ENCODE measurements at regions not wholly inside any gene's neighbourhood (a gene's known extent, or its start where the extent isn't known, plus 50 kb on each side); places are given as distances from the start of the nearest gene placed in this dataset.

DNA sequence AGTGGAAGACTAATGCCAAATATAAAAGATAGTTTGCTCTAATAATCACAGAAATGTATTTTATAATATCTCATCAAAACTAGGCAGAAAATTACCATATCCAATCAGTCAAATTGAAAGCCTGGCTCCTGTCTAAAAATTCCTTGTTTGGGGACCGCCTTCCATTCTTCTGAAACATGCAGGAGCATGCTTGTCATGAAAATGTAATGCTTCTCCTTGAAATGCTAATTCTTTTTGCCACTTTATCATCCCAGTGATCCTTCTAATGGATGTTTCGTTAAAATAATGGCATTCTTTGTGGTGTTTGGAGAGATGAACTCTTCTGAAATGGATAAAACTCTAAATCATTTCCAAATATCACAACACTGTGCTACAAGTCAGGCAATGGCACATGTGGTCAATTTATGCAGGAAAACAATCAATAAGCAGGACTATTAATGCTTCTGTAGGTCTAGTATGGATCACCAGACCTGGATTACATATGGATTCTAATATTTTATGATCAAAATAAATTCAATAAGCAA, 1039.1 kb upstream of the NXPH2 start:
- TF ChIP-seq, protein P1, sequence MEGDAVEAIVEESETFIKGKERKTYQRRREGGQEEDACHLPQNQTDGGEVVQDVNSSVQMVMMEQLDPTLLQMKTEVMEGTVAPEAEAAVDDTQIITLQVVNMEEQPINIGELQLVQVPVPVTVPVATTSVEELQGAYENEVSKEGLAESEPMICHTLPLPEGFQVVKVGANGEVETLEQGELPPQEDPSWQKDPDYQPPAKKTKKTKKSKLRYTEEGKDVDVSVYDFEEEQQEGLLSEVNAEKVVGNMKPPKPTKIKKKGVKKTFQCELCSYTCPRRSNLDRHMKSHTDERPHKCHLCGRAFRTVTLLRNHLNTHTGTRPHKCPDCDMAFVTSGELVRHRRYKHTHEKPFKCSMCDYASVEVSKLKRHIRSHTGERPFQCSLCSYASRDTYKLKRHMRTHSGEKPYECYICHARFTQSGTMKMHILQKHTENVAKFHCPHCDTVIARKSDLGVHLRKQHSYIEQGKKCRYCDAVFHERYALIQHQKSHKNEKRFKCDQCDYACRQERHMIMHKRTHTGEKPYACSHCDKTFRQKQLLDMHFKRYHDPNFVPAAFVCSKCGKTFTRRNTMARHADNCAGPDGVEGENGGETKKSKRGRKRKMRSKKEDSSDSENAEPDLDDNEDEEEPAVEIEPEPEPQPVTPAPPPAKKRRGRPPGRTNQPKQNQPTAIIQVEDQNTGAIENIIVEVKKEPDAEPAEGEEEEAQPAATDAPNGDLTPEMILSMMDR (IDR thresholded peaks at IDR 0.05; ENCODE audit: low read depth, low read length, missing input control), result no peak
- TF ChIP-seq JUND (IDR thresholded peaks at IDR 0.05) (no peak), EGR1 (IDR thresholded peaks at IDR 0.05; ENCODE audit: low read depth in 2 of 2) (no peak), HNF4G (IDR thresholded peaks at IDR 0.05) (no peak), YY1 (IDR thresholded peaks at IDR 0.05) (no peak), HNF4A (conservative IDR thresholded peaks at IDR 0.05) (no peak), RAD21 (IDR thresholded peaks at IDR 0.05) (no peak), TAF1 (conservative IDR thresholded peaks at IDR 0.05) (no peak)
- TF ChIP-seq, protein P2, sequence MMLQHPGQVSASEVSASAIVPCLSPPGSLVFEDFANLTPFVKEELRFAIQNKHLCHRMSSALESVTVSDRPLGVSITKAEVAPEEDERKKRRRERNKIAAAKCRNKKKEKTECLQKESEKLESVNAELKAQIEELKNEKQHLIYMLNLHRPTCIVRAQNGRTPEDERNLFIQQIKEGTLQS (IDR thresholded peaks at IDR 0.05), result no peak
- TF ChIP-seq, protein P3, sequence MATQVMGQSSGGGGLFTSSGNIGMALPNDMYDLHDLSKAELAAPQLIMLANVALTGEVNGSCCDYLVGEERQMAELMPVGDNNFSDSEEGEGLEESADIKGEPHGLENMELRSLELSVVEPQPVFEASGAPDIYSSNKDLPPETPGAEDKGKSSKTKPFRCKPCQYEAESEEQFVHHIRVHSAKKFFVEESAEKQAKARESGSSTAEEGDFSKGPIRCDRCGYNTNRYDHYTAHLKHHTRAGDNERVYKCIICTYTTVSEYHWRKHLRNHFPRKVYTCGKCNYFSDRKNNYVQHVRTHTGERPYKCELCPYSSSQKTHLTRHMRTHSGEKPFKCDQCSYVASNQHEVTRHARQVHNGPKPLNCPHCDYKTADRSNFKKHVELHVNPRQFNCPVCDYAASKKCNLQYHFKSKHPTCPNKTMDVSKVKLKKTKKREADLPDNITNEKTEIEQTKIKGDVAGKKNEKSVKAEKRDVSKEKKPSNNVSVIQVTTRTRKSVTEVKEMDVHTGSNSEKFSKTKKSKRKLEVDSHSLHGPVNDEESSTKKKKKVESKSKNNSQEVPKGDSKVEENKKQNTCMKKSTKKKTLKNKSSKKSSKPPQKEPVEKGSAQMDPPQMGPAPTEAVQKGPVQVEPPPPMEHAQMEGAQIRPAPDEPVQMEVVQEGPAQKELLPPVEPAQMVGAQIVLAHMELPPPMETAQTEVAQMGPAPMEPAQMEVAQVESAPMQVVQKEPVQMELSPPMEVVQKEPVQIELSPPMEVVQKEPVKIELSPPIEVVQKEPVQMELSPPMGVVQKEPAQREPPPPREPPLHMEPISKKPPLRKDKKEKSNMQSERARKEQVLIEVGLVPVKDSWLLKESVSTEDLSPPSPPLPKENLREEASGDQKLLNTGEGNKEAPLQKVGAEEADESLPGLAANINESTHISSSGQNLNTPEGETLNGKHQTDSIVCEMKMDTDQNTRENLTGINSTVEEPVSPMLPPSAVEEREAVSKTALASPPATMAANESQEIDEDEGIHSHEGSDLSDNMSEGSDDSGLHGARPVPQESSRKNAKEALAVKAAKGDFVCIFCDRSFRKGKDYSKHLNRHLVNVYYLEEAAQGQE (IDR thresholded peaks at IDR 0.05), result no peak
- TF ChIP-seq, protein P4, sequence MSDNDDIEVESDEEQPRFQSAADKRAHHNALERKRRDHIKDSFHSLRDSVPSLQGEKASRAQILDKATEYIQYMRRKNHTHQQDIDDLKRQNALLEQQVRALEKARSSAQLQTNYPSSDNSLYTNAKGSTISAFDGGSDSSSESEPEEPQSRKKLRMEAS (IDR thresholded peaks at IDR 0.05), result no peak

All from liver (tissue), 3 donors.